ENCODE measurements at regions not wholly inside any gene's neighbourhood (a gene's known extent, or its start where the extent isn't known, plus 50 kb on each side); places are given as distances from the start of the nearest gene placed in this dataset.
"Not testable (repeated sequence)": the region's sequence is repeated elsewhere in the genome, so short reads cannot be mapped to it uniquely, and the experiment has no call there.

- no peak for DNase-seq (ENCODE audit: low read depth in 2 of 2)
These were observed 54.3 kb upstream of the CREB3L1 start for GRCh38 chr11:46223252-46223513.

GRCh38 chr11:46222490-46223251 lies 54.8 kb upstream of the CREB3L1 start:
- DNase-seq (ENCODE audit: low read depth in 2 of 2), result no peak

GRCh38 chr11:46220313-46220712 lies 57.1 kb upstream of the CREB3L1 start:
- DNase-seq (ENCODE audit: low read depth in 2 of 2), result no peak

DNA sequence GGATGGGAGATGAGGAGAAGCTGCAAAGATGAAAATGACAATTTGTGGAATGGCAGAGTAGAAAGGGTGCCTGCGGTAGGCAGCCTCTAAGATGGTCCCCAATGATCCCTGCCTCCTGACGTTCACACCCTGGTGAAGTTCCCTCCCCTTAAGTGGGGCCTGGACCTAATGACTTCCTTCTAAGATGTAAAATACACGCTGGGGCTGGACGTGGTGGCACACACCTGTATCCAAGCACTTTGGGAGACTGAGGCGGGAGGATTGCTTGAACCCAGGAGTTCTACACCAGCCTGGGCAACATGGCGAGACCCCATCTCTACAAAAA lies 60.7 kb upstream of the CREB3L1 start:
- no peak for DNase-seq (ENCODE audit: low read depth in 2 of 2)

GRCh38 chr11:46216019-46216764 lies 61.3 kb upstream of the CREB3L1 start:
- DNase-seq (ENCODE audit: low read depth in 2 of 2), result no peak

- no peak for DNase-seq (ENCODE audit: low read depth in 2 of 2)
These were observed 62.1 kb upstream of the CREB3L1 start for GRCh38 chr11:46215208-46215931.

GRCh38 chr11:46212720-46213119 lies 64.7 kb upstream of the CREB3L1 start:
- DNase-seq (ENCODE audit: low read depth in 2 of 2), result no peak

DNA sequence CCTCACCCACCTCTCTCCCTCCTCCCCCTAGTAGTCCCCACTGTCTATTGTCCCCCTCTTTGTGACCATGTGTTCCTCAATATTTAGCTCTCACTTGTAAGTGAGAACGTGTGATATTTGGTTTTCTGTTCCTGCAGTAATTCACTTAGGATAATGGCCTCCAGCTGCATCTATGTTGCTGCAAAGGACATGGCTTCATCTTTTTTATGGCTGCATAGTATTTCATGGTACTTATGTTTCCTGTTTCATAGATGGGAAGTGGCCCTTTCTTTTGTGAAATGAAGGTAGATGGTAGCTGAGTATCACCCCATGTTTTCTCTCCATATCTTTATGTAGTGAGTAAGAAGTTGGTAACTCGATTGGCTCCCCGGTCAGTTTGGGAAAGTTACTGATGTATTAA lies 66.6 kb upstream of the CREB3L1 start:
- DNase-seq (ENCODE audit: low read depth in 2 of 2), result no peak

DNA sequence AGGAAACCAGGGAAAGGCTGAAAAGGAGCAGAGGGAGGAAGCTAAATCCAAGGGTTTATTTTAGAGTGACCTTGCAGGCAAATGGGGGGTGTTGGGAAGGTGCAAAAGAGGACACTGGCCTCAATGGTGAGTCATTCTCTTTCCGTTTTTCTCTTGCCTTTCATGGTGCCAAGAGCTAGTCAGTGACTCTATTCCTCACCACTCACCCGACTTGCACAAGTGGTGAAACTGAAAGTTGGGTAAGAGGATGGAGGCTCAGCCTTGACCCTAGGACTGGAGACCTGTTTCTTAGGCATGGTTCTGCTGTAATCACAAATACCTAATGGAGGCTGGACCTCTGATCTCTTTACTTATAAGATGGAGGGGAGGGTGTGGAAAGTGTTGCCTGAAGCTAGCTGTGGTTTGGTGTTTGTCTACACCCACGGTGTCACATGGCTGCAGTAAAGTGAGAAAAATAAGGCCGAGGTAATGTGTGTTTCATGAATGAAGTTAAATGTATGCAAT lies 67.3 kb upstream of the CREB3L1 start:
- DNase-seq (ENCODE audit: low read depth in 2 of 2), result no peak

- DNase-seq (ENCODE audit: low read depth in 2 of 2), result not testable (repeated sequence)
These were observed 67.8 kb upstream of the CREB3L1 start for GRCh38 chr11:46209624-46210023.

- DNase-seq (ENCODE audit: low read depth in 2 of 2), result no peak
These were observed 68.7 kb upstream of the CREB3L1 start for GRCh38 chr11:46208803-46209202.

GRCh38 chr11:46207270-46207669 lies 70.2 kb upstream of the CREB3L1 start:
- no peak for DNase-seq (ENCODE audit: low read depth in 2 of 2)

- DNase-seq (ENCODE audit: low read depth in 2 of 2), result not testable (repeated sequence)
These were observed 73.0 kb upstream of the CREB3L1 start for GRCh38 chr11:46204415-46204814.

DNA sequence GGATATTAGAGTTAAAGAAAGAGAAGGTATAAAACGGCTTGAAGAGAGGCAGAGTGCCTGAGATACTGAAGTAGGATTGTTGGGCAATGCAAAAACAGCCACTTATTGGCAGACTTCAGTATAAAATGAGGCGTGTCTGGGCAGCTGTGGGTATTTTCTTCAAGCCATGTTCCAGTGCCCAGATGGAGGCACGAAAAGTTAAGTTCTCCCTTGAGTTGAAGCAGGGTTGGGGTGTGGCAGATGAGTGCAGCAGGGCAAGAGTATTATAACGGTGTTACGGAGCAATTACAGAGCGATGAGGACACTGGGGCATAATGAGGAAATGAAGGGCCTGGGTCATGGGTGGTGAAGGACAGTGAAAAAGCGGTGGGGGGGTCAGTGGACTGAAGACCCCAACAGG lies 73.7 kb upstream of the CREB3L1 start:
- no peak for DNase-seq (ENCODE audit: low read depth in 2 of 2)

- DNase-seq (ENCODE audit: low read depth in 2 of 2), result no peak
These were observed 74.6 kb upstream of the CREB3L1 start for GRCh38 chr11:46202696-46203391.

- DNase-seq (ENCODE audit: low read depth in 2 of 2), result no peak
These were observed 75.3 kb upstream of the CREB3L1 start for GRCh38 chr11:46202149-46202548.

DNA sequence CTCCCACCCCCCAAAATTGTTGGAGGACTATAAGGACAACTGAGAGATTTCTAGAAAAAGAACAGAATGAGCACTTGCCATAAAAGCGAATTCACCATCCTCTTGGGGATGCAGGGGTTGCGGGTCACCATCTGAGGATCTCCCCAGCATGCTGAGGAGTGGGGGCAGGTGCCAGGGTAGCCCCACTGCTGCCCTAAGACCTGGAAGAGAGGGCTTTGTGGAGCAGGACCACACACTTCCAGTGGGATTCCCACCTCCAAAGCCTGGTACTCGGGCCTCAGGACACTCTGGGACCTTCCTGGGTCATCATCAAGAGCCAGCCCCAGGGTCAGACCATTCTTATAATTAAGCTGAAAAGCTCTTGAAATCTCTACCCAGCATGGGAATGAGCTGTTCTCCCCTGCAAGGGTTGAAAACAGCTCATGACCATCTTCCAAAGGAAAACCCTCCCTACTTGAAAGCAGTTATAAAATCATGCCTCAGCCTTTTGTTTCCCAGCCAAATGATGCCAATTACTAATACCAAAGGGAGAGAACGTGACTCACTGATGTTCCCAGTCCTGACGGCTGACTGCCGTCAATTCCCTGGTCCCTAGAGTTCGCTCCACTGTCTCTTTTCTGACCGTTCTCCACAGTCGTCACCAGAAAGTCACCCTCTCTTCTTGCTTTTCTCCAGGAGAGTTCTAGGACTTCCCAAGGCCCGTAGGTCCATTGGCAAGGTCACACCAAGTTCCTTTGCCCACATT lies 76.8 kb upstream of the CREB3L1 start:
- no peak for DNase-seq (ENCODE audit: low read depth in 2 of 2)

GRCh38 chr11:46198245-46199240 lies 77.3 kb upstream of the PHF21A start:
- DNase-seq (ENCODE audit: low read depth in 2 of 2), result no peak

- no peak for DNase-seq (ENCODE audit: low read depth in 2 of 2)
These were observed 76.2 kb upstream of the PHF21A start for GRCh38 chr11:46197421-46197820.

- DNase-seq (ENCODE audit: low read depth in 2 of 2), result no peak
These were observed 66.8 kb upstream of the PHF21A start for GRCh38 chr11:46188017-46188416.
